GM12892 (cell line): ENCODE measurements at regions not wholly inside any gene's neighbourhood (a gene's known extent, or its start where the extent isn't known, plus 50 kb on each side); places are given as distances from the start of the nearest gene placed in this dataset.
"Not testable (repeated sequence)": the region's sequence is repeated elsewhere in the genome, so short reads cannot be mapped to it uniquely, and the experiment has no call there.

Source experiments
- POLR2A ChIP-seq: IDR thresholded peaks from 2 replicates; pipeline ENCODE4 v1.6.1; 2011; ENCODE audit warnings: low read depth, low read length, control low read depth
- POLR2AphosphoS5 ChIP-seq: IDR thresholded peaks from 2 replicates; pipeline ENCODE4 v1.6.1; 2011; ENCODE audit warnings: low read depth, low read length, control low read depth

DNA sequence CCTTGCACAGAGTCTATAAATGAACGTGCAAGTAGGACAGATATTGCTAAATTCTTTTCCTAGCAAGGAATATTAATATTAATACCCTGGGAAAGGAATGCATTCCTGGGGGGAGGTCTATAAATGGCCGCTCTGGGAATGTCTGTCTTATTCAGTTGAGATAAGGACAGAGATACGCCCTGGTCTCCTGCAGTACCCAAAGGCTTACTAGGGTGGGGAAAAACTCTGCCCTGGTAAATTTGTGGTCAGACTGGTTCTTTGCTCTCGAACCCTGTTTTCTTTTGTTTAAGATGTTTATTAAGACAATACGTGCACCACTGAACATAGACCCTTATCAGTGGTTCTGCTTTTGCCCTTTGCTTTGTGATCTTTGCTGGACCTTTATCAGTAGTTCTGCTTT lies 122.0 kb downstream of the ART5 start:
- not testable (repeated sequence) for TF ChIP-seq POLR2A, POLR2AphosphoS5
